PC-3 (cell line): ENCODE measurements at regions not wholly inside any gene's neighbourhood (a gene's known extent, or its start where the extent isn't known, plus 50 kb on each side); places are given as distances from the start of the nearest gene placed in this dataset.

Source experiments
- ATAC-seq: fragments of 200-7000 bp; cut with Tn5 transposase; 2 replicates; pipeline ENCODE4 v1.9.1; 2020; ENCODE audit warnings: mild to moderate bottlenecking, moderate library complexity
- BruUV-seq: library from RNA; stranded (reverse); fragments of 400-500 nt; replicated peaks from 2 replicates; lab custom pipeline; 2021; lab: Mats Ljungman, UMichigan
- CTCF ChIA-PET: fragments of 300-600 bp; sonication (Branson Sonifier 250); formaldehyde crosslinking; loops from one replicate; lab custom pipeline; 2022; ENCODE audit warnings: antibody characterized with exemption; lab: Charles Lee
- POLR2A ChIA-PET: fragments of 300-600 bp; sonication (Branson Sonifier 250); formaldehyde crosslinking; loops from one replicate; lab custom pipeline; 2022; ENCODE audit warnings: antibody characterized with exemption; ENCODE audit not compliant: unreplicated experiment; lab: Charles Lee
- DNase-seq: peaks from one replicate; pipeline ENCODE4 v3.0.0-alpha.2; 2015
- H2AFZ ChIP-seq: fragments of 300-600 bp; sonication (generic); 2 replicates; pipeline ENCODE4 v1.6.0; 2016; ENCODE audit warnings: antibody characterized with exemption, low read length
- H3F3A ChIP-seq: fragments of 300-600 bp; sonication (generic); one replicate; pipeline ENCODE4 v1.6.0; 2017; ENCODE audit warnings: antibody characterized with exemption, low read length, control low read depth, mild to moderate bottlenecking; ENCODE audit not compliant: unreplicated experiment
- H3K27ac ChIP-seq: fragments of 300-600 bp; sonication (generic); 2 replicates; pipeline ENCODE4 v1.5.1; 2016; ENCODE audit warnings: mild to moderate bottlenecking, low read length
- H3K27me3 ChIP-seq: fragments of 300-600 bp; sonication (generic); 2 replicates; pipeline ENCODE4 v1.6.1; 2016; ENCODE audit warnings: low read length, mixed read lengths
- H3K36me3 ChIP-seq: fragments of 300-600 bp; sonication (generic); 2 replicates; pipeline ENCODE4 v1.6.1; 2016; ENCODE audit warnings: low read depth, mixed run types, low read length, mixed read lengths
- H3K4me1 ChIP-seq: fragments of 300-600 bp; sonication (generic); 2 replicates; pipeline ENCODE4 v1.5.1; 2016; ENCODE audit warnings: low read length; ENCODE audit not compliant: insufficient read depth
- H3K4me2 ChIP-seq: fragments of 300-600 bp; sonication (generic); 2 replicates; pipeline ENCODE4 v1.6.0; 2016; ENCODE audit warnings: low read length
- H3K4me3 ChIP-seq: fragments of 300-600 bp; sonication (generic); 2 replicates; pipeline ENCODE4 v1.5.1; 2016; ENCODE audit warnings: mild to moderate bottlenecking, low read length, mixed read lengths
- H3K79me2 ChIP-seq: fragments of 300-600 bp; sonication (generic); 2 replicates; pipeline ENCODE4 v1.6.1; 2017; ENCODE audit warnings: low read length, mixed read lengths
- H3K9ac ChIP-seq: fragments of 300-600 bp; sonication (generic); 2 replicates; pipeline ENCODE4 v1.6.0; 2016; ENCODE audit warnings: mild to moderate bottlenecking, low read length
- H3K9me2 ChIP-seq: fragments of 300-600 bp; sonication (generic); replicated peaks from 2 replicates; pipeline ENCODE4 v1.6.1; 2016; ENCODE audit warnings: mixed run types, low read length, mixed read lengths
- H3K9me3 ChIP-seq: fragments of 300-600 bp; sonication (generic); 2 replicates; pipeline ENCODE4 v1.6.1; 2016; ENCODE audit warnings: low read length, mixed read lengths
- H4K20me1 ChIP-seq: fragments of 300-600 bp; sonication (generic); 2 replicates; pipeline ENCODE4 v1.6.1; 2016; ENCODE audit warnings: low read length, mixed read lengths
- EZH2 ChIP-seq: fragments of 300-600 bp; sonication (generic); IDR thresholded peaks from one replicate; pipeline ENCODE4 v1.6.1; 2017; ENCODE audit warnings: antibody characterized with exemption, mild to moderate bottlenecking, low read length; ENCODE audit not compliant: unreplicated experiment
- EZH2phosphoT487 ChIP-seq: fragments of 300-600 bp; sonication (generic); IDR thresholded peaks from 2 replicates; pipeline ENCODE4 v1.6.1; 2018; ENCODE audit warnings: mild to moderate bottlenecking, antibody characterized with exemption, low read length, borderline replicate concordance
- intact Hi-C: fragments of 100-400 bp; cut with micrococcal nuclease; formaldehyde crosslinking; loops from 2 replicates; pipeline ENCODE4 v1.9.0; 2023
- TF ChIP-seq, protein P1 (sequence below): fragments of 300-600 bp; sonication (generic); conservative IDR thresholded peaks from 2 replicates; pipeline ENCODE4 v1.5.1; 2017; ENCODE audit warnings: antibody characterized with exemption, low read depth, mild to moderate bottlenecking, low read length

DNA sequence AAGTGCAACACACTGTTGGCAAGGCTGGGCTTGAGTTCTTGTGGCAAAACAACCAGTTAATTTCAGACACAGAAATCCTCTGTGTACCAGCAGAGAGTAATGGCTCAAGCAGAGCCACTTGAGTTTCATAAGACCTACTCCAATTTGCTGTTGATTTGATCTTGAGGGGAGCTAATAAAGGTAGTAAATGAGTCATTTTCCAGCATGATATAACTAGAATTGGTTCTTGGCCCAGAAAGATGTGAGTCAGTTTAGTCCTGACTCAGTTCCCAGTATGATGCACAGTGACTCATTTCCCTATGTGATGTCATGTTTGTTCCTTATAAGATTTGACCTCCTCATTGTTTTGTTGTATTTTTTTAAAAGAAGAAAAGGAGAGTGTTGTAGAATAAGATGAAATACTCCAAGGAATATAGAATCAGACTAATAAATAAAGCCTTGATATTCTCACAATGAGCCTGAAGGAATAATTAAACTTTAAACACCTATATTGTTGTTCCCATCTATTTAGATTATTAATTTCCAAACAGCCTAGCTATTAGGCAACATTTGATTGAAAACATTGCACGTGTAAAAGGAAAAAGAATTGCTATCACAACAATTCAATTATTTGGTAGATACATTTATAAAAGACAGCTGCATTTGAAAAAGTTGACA, 186.2 kb downstream of the REEP3 start:
- TF ChIP-seq EZH2 (no peak), EZH2phosphoT487 (no peak)
- TF ChIP-seq, protein P1, sequence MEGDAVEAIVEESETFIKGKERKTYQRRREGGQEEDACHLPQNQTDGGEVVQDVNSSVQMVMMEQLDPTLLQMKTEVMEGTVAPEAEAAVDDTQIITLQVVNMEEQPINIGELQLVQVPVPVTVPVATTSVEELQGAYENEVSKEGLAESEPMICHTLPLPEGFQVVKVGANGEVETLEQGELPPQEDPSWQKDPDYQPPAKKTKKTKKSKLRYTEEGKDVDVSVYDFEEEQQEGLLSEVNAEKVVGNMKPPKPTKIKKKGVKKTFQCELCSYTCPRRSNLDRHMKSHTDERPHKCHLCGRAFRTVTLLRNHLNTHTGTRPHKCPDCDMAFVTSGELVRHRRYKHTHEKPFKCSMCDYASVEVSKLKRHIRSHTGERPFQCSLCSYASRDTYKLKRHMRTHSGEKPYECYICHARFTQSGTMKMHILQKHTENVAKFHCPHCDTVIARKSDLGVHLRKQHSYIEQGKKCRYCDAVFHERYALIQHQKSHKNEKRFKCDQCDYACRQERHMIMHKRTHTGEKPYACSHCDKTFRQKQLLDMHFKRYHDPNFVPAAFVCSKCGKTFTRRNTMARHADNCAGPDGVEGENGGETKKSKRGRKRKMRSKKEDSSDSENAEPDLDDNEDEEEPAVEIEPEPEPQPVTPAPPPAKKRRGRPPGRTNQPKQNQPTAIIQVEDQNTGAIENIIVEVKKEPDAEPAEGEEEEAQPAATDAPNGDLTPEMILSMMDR: no peak
- DNase-seq (peak; percentile 100), ATAC-seq (peak; percentile 70)
- intact Hi-C loops: loop anchor here (1.0 kb wide), 2 partner anchors 40 to 78 kb away; no protein-coding TSS in a partner anchor
- H3K4me2 ChIP-seq: peak overlapping the region; percentile 52
- peak overlapping the region; percentile 40 for H3K9ac ChIP-seq
- H3K4me1 ChIP-seq: peaks cover 62% of the 10 kb centered on the region
- ChIA-PET POLR2A (interaction anchor here (0.5 to 1.0 kb wide), 5 partner anchors 43 to 1257 kb away, joined by 3 to 5 read pairs (median 4); no protein-coding TSS in a partner anchor), CTCF (interaction anchor here (1.0 to 1.4 kb wide), 2 partner anchors 13 to 74 kb away, joined by 3 to 5 read pairs; no protein-coding TSS in a partner anchor)
- H3K9me3 ChIP-seq: no peaks in the 10 kb centered on the region
- no peaks in the 10 kb centered on the region for H3K9me2 ChIP-seq
- H3K27ac ChIP-seq: peak overlapping the region; percentile 76
- H3K27me3 ChIP-seq: no peaks in the 10 kb centered on the region
- no peak overlapping the region for H3K4me3 ChIP-seq
- no peaks in the 10 kb centered on the region for H3K79me2 ChIP-seq
- no peaks in the 10 kb centered on the region for H3K36me3 ChIP-seq
- no TSS peak for BruUV-seq
- peaks cover 15% of the 10 kb centered on the region for H3F3A ChIP-seq
- H4K20me1 ChIP-seq: no peaks in the 10 kb centered on the region
- no peak overlapping the region for H2AFZ ChIP-seq

DNA sequence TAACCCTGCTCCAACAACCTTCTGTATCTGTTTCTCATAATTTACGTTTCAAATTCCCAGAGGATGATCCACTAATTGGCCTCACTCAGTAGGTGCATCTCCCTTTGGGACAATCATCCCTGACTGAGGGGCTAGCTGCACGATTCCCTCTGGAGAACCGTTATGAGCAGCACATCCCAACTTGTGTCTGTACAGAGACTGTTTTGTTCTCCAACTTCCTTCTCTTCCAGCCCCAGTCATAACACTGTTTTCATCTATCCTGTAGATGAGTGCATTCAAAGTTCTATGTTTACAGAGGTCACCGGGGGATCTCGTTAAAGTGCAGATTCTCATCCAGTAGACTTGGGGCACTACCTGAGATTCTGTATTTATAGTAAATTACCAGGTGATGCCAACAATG, 187.2 kb downstream of the REEP3 start:
- Histone ChIP-seq H3K36me3 (no peaks in the 10 kb centered on the region), H3K79me2 (no peaks in the 10 kb centered on the region), H3K4me3 (no peak overlapping the region), H3K9ac (peak overlapping the region; percentile 37; the same call in 1 of the 2 replicates), H3K27me3 (no peaks in the 10 kb centered on the region), H3F3A (peaks cover 21% of the 10 kb centered on the region), H3K4me2 (peak overlapping the region; percentile 52), H3K27ac (peak overlapping the region; percentile 76), H3K9me3 (no peaks in the 10 kb centered on the region), H4K20me1 (no peaks in the 10 kb centered on the region), H2AFZ (no peak overlapping the region), H3K4me1 (peaks cover 64% of the 10 kb centered on the region), H3K9me2 (no peaks in the 10 kb centered on the region)
- DNase-seq: peak; percentile 70
- TF ChIP-seq EZH2 (no peak), EZH2phosphoT487 (no peak)
- TF ChIP-seq, protein P1: no peak
- peak; percentile 3; the same call in 1 of the 2 replicates for ATAC-seq
- intact Hi-C loops: no loop called here
- ChIA-PET CTCF (no interaction called here), POLR2A (no interaction called here)
- BruUV-seq: no TSS peak

DNA sequence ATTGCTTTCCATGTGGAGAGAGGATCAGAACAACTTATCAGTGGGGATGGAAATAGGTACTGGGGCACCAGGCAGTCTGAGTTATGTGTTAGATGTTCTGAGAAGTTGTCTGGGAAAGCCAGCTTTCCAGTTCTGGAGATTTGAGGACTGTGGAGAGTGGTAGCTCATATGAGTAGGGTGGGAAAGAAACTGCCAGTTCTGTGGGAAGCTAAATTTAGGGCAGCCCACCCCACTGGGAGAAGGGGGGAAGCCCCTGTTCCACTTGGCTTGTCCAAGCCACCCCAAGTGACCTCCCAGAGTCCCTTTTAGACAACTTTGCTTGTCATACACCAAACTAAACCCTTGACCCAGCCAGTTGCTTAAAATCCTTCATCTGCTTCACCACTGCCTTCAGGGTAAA, 189.5 kb downstream of the REEP3 start:
- DNase-seq (no peak), ATAC-seq (no peak)
- H3K36me3 ChIP-seq: no peaks in the 10 kb centered on the region
- CTCF ChIA-PET: no interaction called here
- H3K9me3 ChIP-seq: no peaks in the 10 kb centered on the region
- peaks cover 21% of the 10 kb centered on the region for H3F3A ChIP-seq
- intact Hi-C loops: no loop called here
- peak overlapping the region; percentile 90 for H3K27ac ChIP-seq
- no peaks in the 10 kb centered on the region for H3K9me2 ChIP-seq
- H3K4me1 ChIP-seq: peaks cover 57% of the 10 kb centered on the region
- POLR2A ChIA-PET: interaction anchor here (0.6 kb wide), 1 partner anchor 9 kb away, joined by 6 read pairs; no protein-coding TSS in a partner anchor
- no peaks in the 10 kb centered on the region for H3K27me3 ChIP-seq
- no peaks in the 10 kb centered on the region for H4K20me1 ChIP-seq
- TF ChIP-seq EZH2 (no peak), EZH2phosphoT487 (no peak)
- TF ChIP-seq, protein P1: no peak
- H3K4me2 ChIP-seq: 0 out of 2 replicates have a peak overlapping the region, but pooled peaks have one; percentile 56
- no peaks in the 10 kb centered on the region for H3K79me2 ChIP-seq
- no TSS peak for BruUV-seq
- H3K9ac ChIP-seq: no peak overlapping the region; the same call in 1 of the 2 replicates
- no peak overlapping the region for H2AFZ ChIP-seq
- no peak overlapping the region for H3K4me3 ChIP-seq
